CD4-positive, alpha-beta T cell (primary cell): ENCODE measurements at regions not wholly inside any gene's neighbourhood (a gene's known extent, or its start where the extent isn't known, plus 50 kb on each side); places are given as distances from the start of the nearest gene placed in this dataset.

Source experiments
- ATAC-seq: fragments of 200-7000 bp; cut with Tn5 transposase; one replicate; pipeline ENCODE4 v1.10.0; 2022; ENCODE audit warnings: mild to moderate bottlenecking; ENCODE audit not compliant: poor library complexity
- CTCF ChIA-PET: fragments of 350-600 bp; sonication (Branson Sonifier 250); formaldehyde crosslinking; loops from one replicate; lab custom pipeline; 2021; ENCODE audit warnings: antibody characterized with exemption, inconsistent platforms; lab: Charles Lee
- POLR2A ChIA-PET: fragments of 350-600 bp; sonication (Branson Sonifier 250); formaldehyde crosslinking; loops from one replicate; lab custom pipeline; 2021; ENCODE audit warnings: antibody characterized with exemption, inconsistent platforms; lab: Charles Lee
- DNase-seq, 14 experiments: peaks; one replicate each; pipeline ENCODE4 v3.0.0-alpha.2; 2013 to 2020; ENCODE audit warnings: mixed read lengths in 2 of 14
- H3K27ac ChIP-seq, 2 donors: one replicate each; pipeline versions ENCODE4 v1.5.1 to v1.7.0; 2013; ENCODE audit warnings: low read length in 2 of 2, low read depth in 1 of 2, mild to moderate bottlenecking in 1 of 2
- H3K27me3 ChIP-seq, 2 experiments: 1 replicate in 1 of 2; 2 replicates in 1 of 2; pipeline versions ENCODE4 v1.6.1 to v1.7.0; 2013; ENCODE audit warnings: low read length in 2 of 2, control low read depth in 1 of 2, mild to moderate bottlenecking in 1 of 2, moderate library complexity in 1 of 2; ENCODE audit not compliant: insufficient read depth in 2 of 2, control insufficient read depth in 1 of 2
- H3K36me3 ChIP-seq: one replicate; pipeline ENCODE4 v1.6.1; 2013; ENCODE audit warnings: low read length, control low read depth; ENCODE audit not compliant: insufficient read depth
- H3K4me1 ChIP-seq: one replicate; pipeline ENCODE4 v1.6.1; 2013; ENCODE audit warnings: low read length, control low read depth; ENCODE audit not compliant: insufficient read depth
- H3K4me3 ChIP-seq: one replicate; pipeline ENCODE4 v1.5.1; 2013; ENCODE audit warnings: mild to moderate bottlenecking, low read length, moderate library complexity
- H3K9me3 ChIP-seq, 2 experiments: 1 replicate in 1 of 2; 2 replicates in 1 of 2; pipeline versions ENCODE4 v1.6.1 to v1.7.0; 2013; ENCODE audit warnings: low read length in 2 of 2, mild to moderate bottlenecking in 2 of 2, control low read depth in 1 of 2, moderate library complexity in 1 of 2; ENCODE audit not compliant: control insufficient read depth in 1 of 2, insufficient read depth in 1 of 2
- H3K27ac Mint-ChIP-seq: one replicate; pipeline ENCODE4 v1.8.0; 2020; ENCODE audit warnings: mixed read lengths
- H3K27me3 Mint-ChIP-seq: one replicate; pipeline ENCODE4 v1.8.0; 2021; ENCODE audit warnings: mixed read lengths
- H3K36me3 Mint-ChIP-seq: one replicate; pipeline ENCODE4 v1.8.0; 2021; ENCODE audit warnings: low read depth, mixed read lengths
- H3K4me1 Mint-ChIP-seq: one replicate; pipeline ENCODE4 v1.8.0; 2021; ENCODE audit warnings: low read depth, mixed read lengths
- H3K4me3 Mint-ChIP-seq: one replicate; pipeline ENCODE4 v1.8.0; 2020; ENCODE audit warnings: mild to moderate bottlenecking, mixed read lengths
- H3K9me3 Mint-ChIP-seq: one replicate; pipeline ENCODE4 v1.8.0; 2020; ENCODE audit warnings: mixed read lengths
- CTCF ChIP-seq: fragments of 200-600 bp; IDR thresholded peaks from one replicate; pipeline ENCODE4 v1.8.0; 2022; ENCODE audit warnings: antibody characterized with exemption, mild to moderate bottlenecking
- intact Hi-C, 2 experiments: fragments of 100-400 bp; cut with DNase I in 1 of 2; cut with micrococcal nuclease in 1 of 2; formaldehyde crosslinking; loops; one replicate each; pipeline versions ENCODE4 v1.15.1 to v1.9.0; 2023 to 2025; cut with DNase I, micrococcal nuclease

- DNase-seq (no peak), ATAC-seq (no peak)
- Histone ChIP-seq H3K9me3 (no peaks in the 10 kb centered on the region), H3K4me1 (no peaks in the 10 kb centered on the region), H3K27ac (no peak overlapping the region), H3K4me3 (no peak overlapping the region), H3K27me3 (no peaks in the 10 kb centered on the region), H3K36me3 (no peaks in the 10 kb centered on the region)
- ChIA-PET CTCF (no interaction called here), POLR2A (no interaction called here)
- no peak for TF ChIP-seq CTCF
- intact Hi-C loops = no loop called here
- H3K4me3 Mint-ChIP-seq = no peak overlapping the region
- no peaks in the 10 kb centered on the region for H3K9me3 Mint-ChIP-seq
- no peaks in the 10 kb centered on the region for H3K36me3 Mint-ChIP-seq
- H3K27ac Mint-ChIP-seq = no peak overlapping the region
- H3K27me3 Mint-ChIP-seq = no peaks in the 10 kb centered on the region
- no peaks in the 10 kb centered on the region for H3K4me1 Mint-ChIP-seq
Observed at GRCh38 chr7:13577566-13578145, 411.8 kb downstream of the ETV1 start.

- ATAC-seq = no peak
- no peaks in the 10 kb centered on the region for H3K36me3 ChIP-seq
- POLR2A ChIA-PET = no interaction called here
- no peak overlapping the region for H3K27ac ChIP-seq
- no peaks in the 10 kb centered on the region for H3K27me3 ChIP-seq
- intact Hi-C loops = no loop called here
- no peaks in the 10 kb centered on the region for H3K9me3 Mint-ChIP-seq
- CTCF ChIA-PET = no interaction called here
- no peak overlapping the region for H3K27ac Mint-ChIP-seq
- H3K4me3 ChIP-seq = no peak overlapping the region
- no peak for DNase-seq
- H3K4me3 Mint-ChIP-seq = no peak overlapping the region
- no peaks in the 10 kb centered on the region for H3K4me1 Mint-ChIP-seq
- no peak for TF ChIP-seq CTCF
- H3K4me1 ChIP-seq = no peaks in the 10 kb centered on the region
- H3K27me3 Mint-ChIP-seq = no peaks in the 10 kb centered on the region
- H3K9me3 ChIP-seq = no peaks in the 10 kb centered on the region
- H3K36me3 Mint-ChIP-seq = no peaks in the 10 kb centered on the region
Observed at GRCh38 chr7:13578294-13578693, 411.2 kb downstream of the ETV1 start.

GRCh38 chr7:13581097-13581496, 408.4 kb downstream of the ETV1 start:
- no peak for ATAC-seq
- H3K9me3 Mint-ChIP-seq = no peaks in the 10 kb centered on the region
- Histone ChIP-seq H3K4me3 (no peak overlapping the region), H3K27me3 (no peaks in the 10 kb centered on the region), H3K36me3 (no peaks in the 10 kb centered on the region), H3K9me3 (no peaks in the 10 kb centered on the region), H3K4me1 (no peaks in the 10 kb centered on the region), H3K27ac (no peak overlapping the region)
- CTCF ChIA-PET = no interaction called here
- no peaks in the 10 kb centered on the region for H3K4me1 Mint-ChIP-seq
- TF ChIP-seq CTCF = no peak
- no peaks in the 10 kb centered on the region for H3K27me3 Mint-ChIP-seq
- H3K4me3 Mint-ChIP-seq = no peak overlapping the region
- H3K36me3 Mint-ChIP-seq = no peaks in the 10 kb centered on the region
- H3K27ac Mint-ChIP-seq = no peak overlapping the region
- DNase-seq = no peak
- POLR2A ChIA-PET = interaction anchor here (0.8 kb wide), 1 partner anchor 1024 kb away, joined by 3 read pairs; no protein-coding TSS in a partner anchor
- intact Hi-C loops = no loop called here
